CD4-positive, alpha-beta T cell treated with Interleukin-2 at 100 ng/mL for 4 hours (primary cell): ENCODE measurements at regions not wholly inside any gene's neighbourhood (a gene's known extent, or its start where the extent isn't known, plus 50 kb on each side); places are given as distances from the start of the nearest gene placed in this dataset.

Source experiments
- DNase-seq: peaks from one replicate; pipeline ENCODE4 v3.0.0-alpha.2; 2020; ENCODE audit warnings: low spot score

GRCh38 chr3:171956181-171956683, 83.1 kb upstream of the FNDC3B start:
- no peak for DNase-seq

- DNase-seq = no peak
Observed at GRCh38 chr3:171956705-171957104, 82.7 kb upstream of the FNDC3B start.

GRCh38 chr3:171959532-171960089, 79.8 kb upstream of the FNDC3B start:
- no peak for DNase-seq

DNA sequence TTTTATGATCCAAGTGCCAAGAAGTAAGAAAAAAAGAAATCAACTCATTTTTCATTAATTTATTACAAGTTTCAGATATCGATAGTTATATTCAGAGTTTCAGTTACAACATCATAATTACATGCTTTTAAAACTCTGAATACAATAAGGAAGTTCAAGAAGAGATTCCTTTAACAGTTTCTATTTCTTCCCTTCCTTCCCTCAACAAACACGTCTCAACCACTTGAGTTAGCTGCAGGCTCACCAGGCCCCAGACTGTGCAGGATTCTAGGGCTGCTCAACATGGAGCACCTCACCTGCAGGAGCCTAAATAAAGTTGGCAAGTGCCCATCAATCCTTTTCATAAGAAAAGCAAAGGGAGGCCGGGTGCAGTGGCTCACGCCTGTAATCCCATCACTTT, 79.2 kb upstream of the FNDC3B start:
- no peak for DNase-seq

DNA sequence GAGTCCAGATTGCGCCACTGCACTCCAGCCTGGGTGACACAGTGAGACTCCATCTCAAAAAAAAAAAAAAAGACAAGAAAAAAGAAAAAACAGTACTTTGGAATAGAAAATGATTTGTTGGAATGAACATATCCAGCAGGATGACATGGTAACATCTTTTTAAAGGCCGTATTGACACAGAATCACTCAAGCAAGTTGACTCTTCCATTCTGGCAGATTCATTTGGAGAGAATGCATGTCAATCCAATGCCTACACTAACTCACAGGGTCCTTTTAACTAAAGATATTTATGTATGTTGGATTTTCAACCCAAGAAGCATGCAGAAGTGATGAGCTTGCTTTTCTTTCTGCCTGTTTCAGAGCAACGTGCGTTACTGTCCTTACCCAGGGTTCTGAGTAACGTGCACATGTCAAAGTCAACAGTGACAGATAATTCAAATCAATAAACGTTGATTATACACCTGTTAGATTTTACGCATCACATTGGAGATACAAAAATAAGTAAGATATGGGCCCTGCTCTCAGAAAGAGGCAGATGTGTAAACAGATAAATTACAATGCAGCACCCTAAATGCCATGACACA, 77.1 kb upstream of the FNDC3B start:
- no peak for DNase-seq

DNA sequence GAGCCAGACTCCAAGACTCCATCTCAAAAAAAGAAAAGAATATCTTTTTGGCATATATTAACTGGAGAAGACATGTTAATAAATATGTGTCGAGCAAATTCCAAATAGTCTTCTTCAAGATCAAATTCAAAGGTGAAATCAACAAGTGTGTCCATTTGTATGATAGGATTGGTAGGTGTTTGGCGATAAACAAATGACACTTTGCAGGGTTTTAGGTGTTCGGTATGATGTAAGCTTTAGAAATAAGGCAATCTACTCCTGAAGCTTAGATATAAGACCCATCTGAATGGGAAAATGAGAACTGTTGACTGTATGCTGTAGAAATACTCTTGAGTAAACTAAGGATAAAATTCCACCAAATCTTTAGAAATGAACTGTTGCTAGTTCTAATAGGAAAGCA, 75.8 kb upstream of the FNDC3B start:
- no peak for DNase-seq

DNA sequence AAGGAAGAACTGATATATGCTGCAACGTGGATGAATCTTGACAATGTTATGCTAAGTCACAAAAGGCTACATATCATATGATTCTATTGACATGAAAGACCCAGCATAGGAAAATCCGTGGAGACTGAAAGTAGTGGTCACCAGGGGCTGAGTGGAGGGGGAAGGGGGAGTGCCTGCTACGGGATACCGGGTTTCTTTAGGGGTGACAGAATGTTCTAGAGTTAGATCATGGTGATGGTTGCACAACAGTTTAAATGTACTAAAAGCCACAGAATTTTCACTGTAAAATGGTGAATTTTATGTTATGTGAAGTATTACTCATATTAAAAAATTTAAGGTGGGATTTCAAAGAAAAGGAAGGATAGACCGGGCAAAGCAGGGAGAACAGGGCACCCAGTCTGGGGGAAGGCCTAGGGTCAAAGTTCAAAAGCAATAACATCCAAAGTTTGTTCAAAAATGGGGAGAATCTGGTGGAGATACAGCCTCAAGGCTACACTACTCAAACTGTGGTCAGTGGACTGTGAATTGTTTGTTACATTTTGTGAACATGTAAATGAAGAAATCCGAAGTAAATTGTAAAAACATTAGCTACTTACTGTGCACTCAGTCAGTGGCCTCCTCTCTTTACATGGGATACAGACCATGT, 74.2 kb upstream of the FNDC3B start:
- no peak for DNase-seq

GRCh38 chr3:171966533-171967136, 72.7 kb upstream of the FNDC3B start:
- no peak for DNase-seq

DNA sequence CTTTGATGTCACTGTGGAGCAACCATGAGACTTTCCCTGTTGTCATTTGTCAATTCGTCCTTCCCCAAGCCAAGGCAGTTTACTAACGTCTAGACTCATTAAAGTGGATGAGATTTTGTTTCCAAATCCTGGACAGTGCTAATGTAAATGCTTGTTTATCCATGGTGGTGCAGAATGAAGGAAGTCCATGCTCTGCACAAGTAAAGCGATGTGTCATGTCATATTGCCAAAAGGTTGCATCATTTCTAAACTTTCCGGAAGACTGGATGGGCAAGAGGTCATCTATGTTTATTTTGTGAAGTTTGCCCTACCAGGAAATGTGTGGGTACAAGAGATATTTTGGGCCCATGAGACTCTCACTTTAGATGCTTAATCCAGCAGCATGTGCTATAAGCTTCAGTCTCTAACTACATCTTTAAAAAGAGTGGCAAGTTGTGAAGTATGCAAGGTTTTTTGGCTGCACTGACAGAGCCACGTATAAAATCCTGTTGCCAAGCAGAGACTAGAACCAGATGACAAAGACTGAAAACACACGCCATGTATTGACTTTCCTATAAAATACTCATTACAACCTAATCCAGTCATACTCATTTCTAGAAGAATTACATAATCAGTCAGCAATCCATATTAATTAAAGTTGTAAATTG, 72.1 kb upstream of the FNDC3B start:
- DNase-seq = no peak

- DNase-seq = no peak
Observed at GRCh38 chr3:171967932-171968678, 71.3 kb upstream of the FNDC3B start.

DNA sequence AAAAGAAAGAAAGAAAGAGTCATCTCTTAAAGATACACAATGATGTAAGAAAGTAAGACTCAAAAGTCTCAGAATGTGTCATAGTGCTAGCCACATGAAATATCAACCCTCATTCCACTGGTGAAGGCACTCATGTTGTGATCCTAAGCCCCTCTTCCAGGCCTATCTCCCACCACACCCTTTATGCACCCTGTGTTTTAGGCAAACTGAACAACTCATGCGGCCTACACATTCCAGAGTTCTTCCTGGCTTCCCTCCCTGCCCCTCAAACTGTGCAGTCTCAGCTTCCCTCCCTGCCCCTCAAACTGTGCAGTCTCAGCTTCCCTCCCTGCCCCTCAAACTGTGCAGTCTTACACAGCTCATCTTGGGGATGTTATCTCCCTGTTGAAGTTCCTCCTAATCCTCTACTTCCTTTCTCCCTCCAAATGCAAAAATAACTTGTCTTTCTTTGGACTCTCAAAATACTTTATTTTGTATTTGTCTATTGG, 69.0 kb upstream of the FNDC3B start:
- no peak for DNase-seq

DNA sequence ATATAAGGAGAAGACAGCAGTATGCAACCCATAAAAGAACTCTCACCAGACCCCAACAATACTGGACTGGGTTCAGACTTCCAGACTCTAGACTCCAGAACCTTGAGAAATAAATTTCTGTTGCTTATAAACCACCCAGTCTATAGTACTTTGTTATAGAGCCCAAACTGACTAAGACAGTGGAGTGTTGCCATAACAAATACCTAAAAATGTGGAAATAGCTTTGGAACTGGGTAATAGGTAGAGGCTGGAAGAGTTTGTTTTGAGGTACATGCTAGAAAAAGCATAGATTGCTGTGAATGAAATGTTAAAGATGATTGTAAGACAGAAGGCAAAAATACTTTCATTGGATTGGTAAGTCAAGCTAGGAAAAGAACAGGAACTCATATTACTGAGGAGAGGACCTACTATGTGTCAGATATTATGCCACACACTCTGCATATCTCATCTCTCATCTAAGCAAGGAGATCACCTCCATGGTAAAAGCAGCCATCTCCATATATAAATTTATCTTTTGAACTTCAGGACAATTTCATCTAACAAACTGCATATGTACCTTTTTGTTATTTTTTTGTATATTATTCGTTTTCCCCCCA, 67.4 kb upstream of the FNDC3B start:
- DNase-seq = no peak

DNA sequence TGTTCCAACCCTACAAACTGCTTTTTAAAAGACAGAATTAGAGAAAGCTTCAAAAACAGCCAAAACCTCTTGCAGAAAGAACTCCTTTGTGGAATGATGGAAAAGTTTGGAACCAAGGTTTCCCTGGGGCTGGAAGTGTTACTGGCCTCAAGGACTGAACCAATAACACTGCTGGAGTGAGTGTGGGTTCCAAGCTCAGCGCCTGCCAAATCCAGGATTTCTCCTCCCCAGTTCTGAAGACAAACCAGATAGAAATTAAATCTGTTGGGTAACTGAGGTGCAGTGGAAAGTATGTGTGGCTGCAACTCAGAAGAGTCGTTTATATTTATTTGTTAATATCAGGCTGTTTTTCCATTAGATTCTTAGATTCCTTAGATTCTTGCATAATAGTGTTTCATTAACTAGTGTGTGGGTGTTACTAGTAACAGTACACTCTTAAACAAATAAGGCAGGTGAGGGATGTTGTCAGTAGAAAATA, 66.5 kb upstream of the FNDC3B start:
- DNase-seq = no peak

GRCh38 chr3:171974986-171975837, 64.2 kb upstream of the FNDC3B start:
- DNase-seq = no peak

GRCh38 chr3:171976526-171976925, 62.9 kb upstream of the FNDC3B start:
- no peak for DNase-seq

- no peak for DNase-seq
Observed at GRCh38 chr3:171977441-171977840, 61.9 kb upstream of the FNDC3B start.

GRCh38 chr3:171977860-171978259, 61.5 kb upstream of the FNDC3B start:
- DNase-seq = no peak

DNA sequence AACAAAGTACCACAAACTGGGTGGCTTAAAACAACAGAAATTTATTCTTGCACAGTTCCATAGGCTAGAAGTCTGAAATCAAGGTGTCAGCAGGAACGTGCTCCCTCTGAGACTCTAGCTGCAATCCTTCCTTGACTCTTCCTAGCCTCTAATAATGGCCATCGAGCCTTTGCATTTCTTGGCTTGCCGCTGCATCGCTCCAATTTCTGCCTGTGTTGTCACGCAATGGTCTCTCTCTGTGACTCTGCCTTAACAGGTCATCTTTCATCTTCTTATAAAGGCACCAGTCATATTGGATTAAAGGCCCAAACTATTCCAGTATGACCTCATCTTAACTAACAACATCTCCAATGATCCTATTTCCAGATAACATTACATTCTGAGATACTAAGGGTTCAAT, 61.0 kb upstream of the FNDC3B start:
- no peak for DNase-seq

- no peak for DNase-seq
Observed at GRCh38 chr3:171979081-171979480, 60.3 kb upstream of the FNDC3B start.

DNA sequence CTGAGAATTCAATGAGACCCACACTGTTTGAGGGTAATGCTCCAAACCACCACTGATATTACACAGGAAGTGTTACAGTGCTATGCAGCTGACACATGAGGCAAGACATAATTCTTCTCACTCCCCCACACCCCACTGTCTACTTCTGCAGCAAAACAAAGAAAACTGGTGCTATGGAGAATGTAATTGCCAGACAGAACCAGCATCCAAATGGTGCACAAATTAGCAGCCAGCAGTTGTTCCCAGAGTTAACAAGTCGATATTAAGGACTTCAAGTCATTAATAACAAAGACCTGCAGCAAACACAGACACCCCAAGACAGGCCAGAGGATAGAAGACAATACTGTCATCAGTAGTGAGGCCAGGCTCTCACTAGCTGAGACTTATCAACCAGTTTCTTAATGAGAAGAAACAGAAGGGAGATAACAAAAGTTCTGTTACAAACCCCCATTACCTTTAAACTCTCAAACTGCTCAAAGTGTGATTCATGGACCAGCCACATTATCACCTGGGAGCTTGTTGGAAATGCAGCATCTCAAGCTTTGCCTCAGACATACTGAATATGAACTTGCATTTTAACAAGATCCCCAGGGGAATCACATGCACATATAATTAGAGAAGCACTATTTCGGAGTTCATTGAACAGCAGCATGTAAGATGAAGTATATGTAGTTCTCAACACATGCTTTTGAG, 58.7 kb upstream of the FNDC3B start:
- DNase-seq = peak; percentile 35
